ENCODE measurements at regions not wholly inside any gene's neighbourhood (a gene's known extent, or its start where the extent isn't known, plus 50 kb on each side); places are given as distances from the start of the nearest gene placed in this dataset.
"Not testable (repeated sequence)": the region's sequence is repeated elsewhere in the genome, so short reads cannot be mapped to it uniquely, and the experiment has no call there.

DNA sequence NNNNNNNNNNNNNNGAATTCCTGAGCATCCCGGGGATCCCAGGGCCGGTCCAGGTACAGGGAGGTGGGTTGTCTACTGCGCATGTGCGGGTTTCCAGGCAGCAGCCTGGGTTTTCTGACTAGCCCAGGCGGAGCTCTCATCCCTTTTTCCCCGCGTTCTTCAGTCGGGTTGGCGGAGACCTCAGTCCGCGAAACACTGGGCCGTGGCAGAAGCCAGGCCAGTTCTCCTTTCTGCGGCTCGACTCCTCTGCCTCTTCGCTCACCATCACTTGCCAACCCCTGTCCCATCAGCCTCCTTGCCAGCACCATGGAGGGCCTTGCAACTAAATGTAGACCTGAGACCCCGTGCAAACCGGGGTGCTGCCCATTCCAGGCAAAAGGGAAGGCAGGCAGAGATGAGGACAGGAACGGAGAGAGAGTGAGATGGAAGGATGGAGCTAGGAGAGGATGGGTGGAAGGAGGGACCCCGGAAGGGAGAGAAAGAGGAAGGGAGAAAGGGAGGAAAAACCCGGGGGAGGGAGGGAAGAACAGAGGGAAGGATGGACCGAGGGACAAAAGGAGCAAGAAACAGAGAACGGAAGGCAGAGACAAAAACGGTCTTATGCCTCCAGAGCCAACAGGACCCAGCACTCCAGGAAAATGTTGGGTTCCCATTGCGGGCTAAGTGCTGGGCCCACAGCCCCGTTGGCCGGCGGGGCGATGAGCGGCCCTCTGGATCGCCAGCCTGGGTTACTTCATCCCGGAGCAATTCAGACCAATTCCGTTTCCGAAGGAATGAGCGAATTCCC lies 445.4 kb upstream of the DEFB115 start:
- DNase-seq: no peak
- no peaks in the 10 kb centered on the region for H3K36me3 ChIP-seq (replicated peaks)
- in situ Hi-C loops (cut with HindIII; ENCODE audit: low pct_ligation_motif_present, low sequenced_read_pairs): no loop called here

DNA sequence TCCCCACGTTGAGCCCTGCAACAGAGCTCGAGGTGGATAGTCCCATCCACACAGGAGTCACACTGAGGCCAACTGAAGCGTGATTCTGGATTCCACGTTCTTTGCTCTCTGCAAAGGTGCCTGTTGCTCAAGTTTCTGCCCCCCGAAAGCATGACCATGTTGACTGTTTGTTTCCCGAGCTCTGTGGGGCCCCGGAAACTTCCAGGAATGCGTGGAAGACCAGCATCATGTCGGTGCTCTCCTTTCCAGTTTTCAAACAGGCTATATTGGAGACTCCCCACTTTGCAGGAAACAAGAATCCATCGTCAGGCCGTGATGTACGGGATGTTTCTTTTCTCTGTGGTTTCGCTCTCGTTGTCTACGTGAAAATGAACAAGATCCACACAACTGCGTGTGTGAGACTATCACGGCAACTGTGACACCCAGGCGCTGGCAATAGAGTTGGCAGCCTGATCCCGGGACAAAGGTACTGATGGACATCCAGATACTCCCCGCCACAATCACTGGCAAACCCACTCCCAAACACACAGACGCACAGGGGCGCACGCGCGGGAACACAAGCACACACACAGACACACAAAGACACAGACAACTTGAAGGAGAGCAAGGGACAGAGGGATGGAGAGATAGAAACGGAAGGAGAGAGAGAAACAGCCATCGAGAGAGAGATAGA lies 444.6 kb upstream of the DEFB115 start:
- in situ Hi-C loops (cut with HindIII; ENCODE audit: low pct_ligation_motif_present, low sequenced_read_pairs): no loop called here
- DNase-seq: no peak
- no peak for TF ChIP-seq CTCF (IDR thresholded peaks at IDR 0.05; ENCODE audit: low read depth, low read length, missing control alignments)
- Histone ChIP-seq H3K36me3 (replicated peaks) (no peaks in the 10 kb centered on the region), H3K4me3 (ENCODE audit: low read depth, low read length) (no peak overlapping the region), H3K27ac (no peak overlapping the region), H3K27me3 (replicated peaks) (no peaks in the 10 kb centered on the region)

More for the DNA sequence above, 445.4 kb upstream of the DEFB115 start:
- no peak for TF ChIP-seq CTCF (IDR thresholded peaks at IDR 0.05; ENCODE audit: low read depth, low read length, missing control alignments)
- Histone ChIP-seq H3K27me3 (replicated peaks) (no peaks in the 10 kb centered on the region), H3K27ac (no peak overlapping the region), H3K4me3 (ENCODE audit: low read depth, low read length) (peak overlapping the region; percentile 47)

- H3K27ac ChIP-seq; DNase-seq; in situ Hi-C loops (cut with HindIII; ENCODE audit: low pct_ligation_motif_present, low sequenced_read_pairs); H3K4me3 ChIP-seq (ENCODE audit: low read depth, low read length); H3K36me3 ChIP-seq (replicated peaks); H3K27me3 ChIP-seq (replicated peaks): not testable (repeated sequence)
These were observed 443.8 kb upstream of the DEFB115 start for GRCh38 chr20:30813412-30814311.

DNA sequence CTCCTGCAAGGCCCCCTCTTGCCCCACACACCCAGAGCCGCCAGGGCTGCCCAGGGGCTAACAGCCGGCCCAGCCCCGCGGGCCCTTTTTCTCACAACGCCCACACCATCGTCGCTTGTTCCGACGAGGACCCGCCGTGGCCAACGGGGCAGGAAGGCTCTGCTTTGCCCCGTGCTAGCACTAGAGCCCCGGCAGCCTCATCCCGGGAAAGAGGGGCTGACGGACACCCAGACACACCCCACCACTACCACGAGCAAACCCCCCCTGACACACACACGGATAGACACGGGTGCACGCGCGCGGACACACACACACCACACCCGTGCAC lies 443.2 kb upstream of the DEFB115 start:
- H3K27ac ChIP-seq; H3K36me3 ChIP-seq (replicated peaks); H3K27me3 ChIP-seq (replicated peaks); H3K4me3 ChIP-seq (ENCODE audit: low read depth, low read length); DNase-seq; in situ Hi-C loops (cut with HindIII; ENCODE audit: low pct_ligation_motif_present, low sequenced_read_pairs): not testable (repeated sequence)

- H3K4me3 ChIP-seq (ENCODE audit: low read depth, low read length); DNase-seq; H3K27ac ChIP-seq; H3K36me3 ChIP-seq (replicated peaks); H3K27me3 ChIP-seq (replicated peaks); in situ Hi-C loops (cut with HindIII; ENCODE audit: low pct_ligation_motif_present, low sequenced_read_pairs): not testable (repeated sequence)
These were observed 442.4 kb upstream of the DEFB115 start for GRCh38 chr20:30815027-30815576.

- no peak overlapping the region for H3K27ac ChIP-seq
- H3K36me3 ChIP-seq (replicated peaks): no peaks in the 10 kb centered on the region
- in situ Hi-C loops (cut with HindIII; ENCODE audit: low pct_ligation_motif_present, low sequenced_read_pairs): no loop called here
- DNase-seq: no peak
- H3K27me3 ChIP-seq (replicated peaks): no peaks in the 10 kb centered on the region
- H3K4me3 ChIP-seq (ENCODE audit: low read depth, low read length): no peak overlapping the region
- no peak for TF ChIP-seq CTCF (IDR thresholded peaks at IDR 0.05; ENCODE audit: low read depth, low read length, missing control alignments)
These were observed 441.8 kb upstream of the DEFB115 start for GRCh38 chr20:30815577-30816181.
